ENCODE measurements at regions not wholly inside any gene's neighbourhood (a gene's known extent, or its start where the extent isn't known, plus 50 kb on each side); places are given as distances from the start of the nearest gene placed in this dataset.

DNA sequence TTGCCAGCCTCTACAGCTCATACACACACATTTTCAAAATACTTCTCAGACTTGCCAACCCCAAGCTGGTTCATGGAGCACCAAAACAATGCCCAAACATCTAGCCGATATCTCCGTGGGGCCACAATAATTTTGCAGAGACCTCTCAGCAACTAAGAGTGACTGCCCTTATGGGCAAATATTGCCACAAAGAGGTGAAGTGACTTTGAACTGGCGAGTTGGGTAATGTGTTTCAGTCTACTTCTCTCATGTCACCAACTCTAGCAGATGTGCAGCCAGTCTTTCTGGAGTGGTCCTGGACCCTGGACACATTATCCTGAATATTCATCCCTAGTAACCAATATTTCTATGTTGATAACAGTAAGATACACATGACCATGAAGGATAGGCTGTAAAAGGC, 290.3 kb downstream of the EMP1 start:
- TF ChIP-seq, protein P1, sequence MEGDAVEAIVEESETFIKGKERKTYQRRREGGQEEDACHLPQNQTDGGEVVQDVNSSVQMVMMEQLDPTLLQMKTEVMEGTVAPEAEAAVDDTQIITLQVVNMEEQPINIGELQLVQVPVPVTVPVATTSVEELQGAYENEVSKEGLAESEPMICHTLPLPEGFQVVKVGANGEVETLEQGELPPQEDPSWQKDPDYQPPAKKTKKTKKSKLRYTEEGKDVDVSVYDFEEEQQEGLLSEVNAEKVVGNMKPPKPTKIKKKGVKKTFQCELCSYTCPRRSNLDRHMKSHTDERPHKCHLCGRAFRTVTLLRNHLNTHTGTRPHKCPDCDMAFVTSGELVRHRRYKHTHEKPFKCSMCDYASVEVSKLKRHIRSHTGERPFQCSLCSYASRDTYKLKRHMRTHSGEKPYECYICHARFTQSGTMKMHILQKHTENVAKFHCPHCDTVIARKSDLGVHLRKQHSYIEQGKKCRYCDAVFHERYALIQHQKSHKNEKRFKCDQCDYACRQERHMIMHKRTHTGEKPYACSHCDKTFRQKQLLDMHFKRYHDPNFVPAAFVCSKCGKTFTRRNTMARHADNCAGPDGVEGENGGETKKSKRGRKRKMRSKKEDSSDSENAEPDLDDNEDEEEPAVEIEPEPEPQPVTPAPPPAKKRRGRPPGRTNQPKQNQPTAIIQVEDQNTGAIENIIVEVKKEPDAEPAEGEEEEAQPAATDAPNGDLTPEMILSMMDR (IDR thresholded peaks at IDR 0.05; ENCODE audit: low read depth, low read length, poor library complexity, severe bottlenecking), result no peak
- no peak for TF ChIP-seq EZH2phosphoT487 (IDR thresholded peaks at IDR 0.05; ENCODE audit: borderline replicate concordance, low read length)
